ENCODE measurements at regions not wholly inside any gene's neighbourhood (a gene's known extent, or its start where the extent isn't known, plus 50 kb on each side); places are given as distances from the start of the nearest gene placed in this dataset.

GRCh38 chrX:104342065-104342464 is 87.3 kb upstream of the ESX1 start:
- no peak for TF ChIP-seq CTCF (IDR thresholded peaks at IDR 0.05; ENCODE audit: poor library complexity)
- no peak for TF ChIP-seq EZH2phosphoT487 (IDR thresholded peaks at IDR 0.05; ENCODE audit: low read depth, severe bottlenecking, unreplicated experiment)

Data from hepatocyte (in vitro differentiated cells).